ENCODE measurements at regions not wholly inside any gene's neighbourhood (a gene's known extent, or its start where the extent isn't known, plus 50 kb on each side); places are given as distances from the start of the nearest gene placed in this dataset.

DNA sequence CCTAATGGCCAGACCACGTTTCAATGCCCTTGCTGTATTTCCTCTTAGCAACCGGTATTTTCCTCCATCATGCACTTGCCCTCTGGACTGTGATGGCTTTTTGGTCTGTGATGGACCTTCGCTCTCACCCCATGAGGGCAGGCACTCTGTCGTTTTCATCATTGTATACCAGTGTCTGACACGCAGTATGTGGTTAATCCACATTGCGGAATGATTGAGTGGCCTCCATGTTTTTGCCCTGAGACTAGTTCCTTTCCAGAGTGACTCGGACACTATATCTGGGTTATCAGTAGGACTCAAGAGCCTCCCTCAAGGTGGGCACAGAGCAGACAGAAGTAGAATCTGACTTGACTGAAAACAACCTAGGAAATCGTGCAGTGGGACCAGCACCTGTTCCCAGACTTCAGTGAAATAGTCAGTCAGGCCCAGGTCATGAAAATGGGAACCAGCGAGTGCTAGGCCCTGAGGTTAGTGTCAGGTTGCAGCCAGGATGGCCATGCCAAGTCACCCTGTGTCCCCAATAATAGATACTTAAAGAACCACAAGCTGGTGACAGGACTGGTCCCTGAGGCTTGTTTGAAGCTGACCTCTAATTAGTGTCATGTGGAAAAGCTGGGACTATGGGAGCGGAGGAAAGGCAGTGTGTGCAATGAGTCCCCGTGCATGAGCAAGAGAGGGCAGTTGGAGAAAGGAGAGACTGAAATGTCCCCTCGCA lies 464.7 kb downstream of the INSC start:
- TF ChIP-seq POLR2A (IDR thresholded peaks at IDR 0.05; ENCODE audit: low read length) (no peak), GATA1 (IDR thresholded peaks at IDR 0.05; ENCODE audit: low read depth, low read length) (no peak)

Measured in erythroblast (primary cell).